ENCODE measurements at regions not wholly inside any gene's neighbourhood (a gene's known extent, or its start where the extent isn't known, plus 50 kb on each side); places are given as distances from the start of the nearest gene placed in this dataset.

DNA sequence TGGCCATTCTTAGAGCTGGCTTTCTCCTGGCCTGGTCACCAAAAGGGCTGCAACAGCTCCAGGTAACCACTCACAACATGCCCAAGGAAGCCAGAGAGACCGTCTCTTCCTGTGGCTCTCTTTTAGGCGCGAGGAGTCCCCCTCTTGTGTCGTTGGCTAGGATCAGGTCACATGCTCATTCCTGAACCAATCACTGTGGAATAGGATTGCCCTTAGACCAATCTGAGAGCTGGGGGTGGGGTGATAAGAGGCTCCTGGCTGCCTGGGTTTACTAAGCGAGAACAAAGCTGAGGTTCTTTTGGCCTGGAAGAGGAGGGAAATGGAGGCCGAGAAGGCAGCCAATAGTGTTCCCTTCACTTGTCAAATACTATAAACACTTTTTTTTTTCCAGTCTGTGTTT lies 452.1 kb upstream of the PROX1 start:
- TF ChIP-seq, protein P1, sequence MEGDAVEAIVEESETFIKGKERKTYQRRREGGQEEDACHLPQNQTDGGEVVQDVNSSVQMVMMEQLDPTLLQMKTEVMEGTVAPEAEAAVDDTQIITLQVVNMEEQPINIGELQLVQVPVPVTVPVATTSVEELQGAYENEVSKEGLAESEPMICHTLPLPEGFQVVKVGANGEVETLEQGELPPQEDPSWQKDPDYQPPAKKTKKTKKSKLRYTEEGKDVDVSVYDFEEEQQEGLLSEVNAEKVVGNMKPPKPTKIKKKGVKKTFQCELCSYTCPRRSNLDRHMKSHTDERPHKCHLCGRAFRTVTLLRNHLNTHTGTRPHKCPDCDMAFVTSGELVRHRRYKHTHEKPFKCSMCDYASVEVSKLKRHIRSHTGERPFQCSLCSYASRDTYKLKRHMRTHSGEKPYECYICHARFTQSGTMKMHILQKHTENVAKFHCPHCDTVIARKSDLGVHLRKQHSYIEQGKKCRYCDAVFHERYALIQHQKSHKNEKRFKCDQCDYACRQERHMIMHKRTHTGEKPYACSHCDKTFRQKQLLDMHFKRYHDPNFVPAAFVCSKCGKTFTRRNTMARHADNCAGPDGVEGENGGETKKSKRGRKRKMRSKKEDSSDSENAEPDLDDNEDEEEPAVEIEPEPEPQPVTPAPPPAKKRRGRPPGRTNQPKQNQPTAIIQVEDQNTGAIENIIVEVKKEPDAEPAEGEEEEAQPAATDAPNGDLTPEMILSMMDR (IDR thresholded peaks at IDR 0.05; ENCODE audit: insufficient read depth, low read depth, low read length): no peak
- no peak for TF ChIP-seq EZH2 (IDR thresholded peaks at IDR 0.05; ENCODE audit: insufficient read depth, low read length)
